GF-D8 (cell line): ENCODE measurements at regions not wholly inside any gene's neighbourhood (a gene's known extent, or its start where the extent isn't known, plus 50 kb on each side); places are given as distances from the start of the nearest gene placed in this dataset.

Experiments
- DNase-seq: peaks from one replicate; lab custom pipeline; 2025; lab: John Stamatoyannopoulos, UW

DNA sequence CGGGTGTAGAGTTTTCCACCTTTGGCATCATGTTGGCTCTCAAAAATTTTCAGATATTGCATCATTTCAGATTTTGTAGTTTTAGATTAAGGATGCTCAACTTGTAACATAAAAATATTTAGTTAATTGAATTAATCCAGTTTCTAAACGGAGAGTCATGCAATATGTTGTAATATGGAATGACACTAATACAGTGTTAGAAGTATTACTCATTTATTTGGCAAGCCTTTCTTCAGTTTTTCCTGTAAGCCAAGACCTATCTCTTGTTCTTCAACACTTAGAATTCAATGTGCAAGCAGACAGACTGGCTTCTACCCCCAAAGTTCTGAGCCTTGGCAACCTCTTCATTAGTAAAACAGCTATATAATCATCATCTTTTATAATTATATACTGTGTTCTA, 985.0 kb upstream of the GOT2 start:
- no peak for DNase-seq

DNA sequence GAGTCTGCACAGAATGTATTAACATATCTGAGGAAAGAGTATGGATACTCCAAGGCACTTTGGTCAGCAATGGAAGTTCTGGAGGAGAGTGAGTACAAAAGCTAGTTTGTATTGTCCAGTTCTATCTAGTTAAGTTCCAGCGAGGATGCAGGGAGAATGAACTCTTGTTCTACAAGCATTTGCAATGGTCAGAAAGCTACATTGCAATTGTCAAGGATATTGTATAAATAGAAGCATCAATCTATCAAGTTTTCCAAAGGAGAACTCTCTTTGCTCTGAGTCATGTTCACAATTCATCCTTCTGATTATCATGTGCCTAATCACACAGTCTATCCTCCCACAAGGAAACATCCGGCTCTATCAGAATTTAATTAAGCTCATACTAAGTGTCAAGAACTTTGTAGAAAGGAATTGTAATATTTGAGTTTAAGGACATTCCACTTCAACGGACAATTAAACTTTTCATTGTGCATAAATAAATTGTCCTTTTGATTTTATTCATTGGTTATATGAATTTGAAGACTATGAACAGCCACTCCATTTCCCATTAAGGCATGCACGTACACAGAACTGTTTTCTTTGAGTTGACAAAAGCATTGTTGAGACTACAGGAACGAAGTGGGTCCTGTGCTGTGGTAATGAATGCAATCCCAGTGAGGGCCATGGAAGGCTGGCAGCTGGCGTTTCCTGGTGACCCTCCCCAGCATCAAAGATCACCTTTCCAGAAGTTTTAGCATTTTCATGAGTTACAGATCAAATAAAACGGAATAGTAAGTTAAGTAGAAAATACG, 973.5 kb upstream of the GOT2 start:
- DNase-seq: no peak

DNA sequence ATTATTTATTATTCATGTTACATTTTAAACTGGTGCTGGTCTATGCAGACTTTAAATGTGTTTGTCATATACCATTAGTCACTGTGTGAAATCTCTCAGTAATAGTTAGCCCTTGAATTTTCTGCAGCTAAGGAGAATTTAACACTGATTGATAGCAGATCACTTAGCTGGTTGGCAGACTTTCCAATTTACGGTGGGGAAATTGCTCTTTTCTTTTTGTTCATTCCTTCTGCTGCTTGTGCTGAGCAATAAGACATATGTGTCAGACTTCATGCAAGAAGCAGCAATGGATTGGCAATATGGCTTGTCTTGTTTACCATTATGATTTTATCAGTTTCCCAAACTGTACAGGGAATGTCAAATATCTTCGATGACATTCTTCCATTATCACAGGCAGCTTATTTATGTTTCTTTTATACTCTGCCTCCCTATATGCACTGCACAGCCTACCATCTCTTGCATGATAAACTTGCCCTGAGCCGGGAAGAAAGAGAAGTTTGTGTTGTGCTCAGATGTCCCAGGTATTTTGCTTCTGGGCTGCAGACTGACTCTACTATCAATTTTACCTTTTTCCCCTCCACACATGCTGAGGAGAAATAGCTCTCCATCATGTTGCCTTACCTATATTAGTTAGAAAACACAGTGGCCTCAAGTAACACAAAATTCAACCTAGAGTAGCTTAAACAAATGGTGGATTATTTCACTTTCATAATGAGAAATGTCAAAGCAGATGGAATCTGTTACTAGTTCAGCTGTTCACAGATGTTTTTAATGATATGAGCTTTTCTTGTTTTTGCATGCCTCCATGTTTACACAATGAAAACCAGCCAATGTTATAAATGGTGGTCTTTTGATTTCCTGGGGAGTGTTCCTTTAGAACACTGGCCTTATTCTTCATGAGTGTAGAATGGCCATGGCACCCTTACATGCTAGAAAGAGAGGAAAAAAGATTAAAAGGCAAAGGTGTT, 968.1 kb upstream of the GOT2 start:
- DNase-seq: no peak

DNA sequence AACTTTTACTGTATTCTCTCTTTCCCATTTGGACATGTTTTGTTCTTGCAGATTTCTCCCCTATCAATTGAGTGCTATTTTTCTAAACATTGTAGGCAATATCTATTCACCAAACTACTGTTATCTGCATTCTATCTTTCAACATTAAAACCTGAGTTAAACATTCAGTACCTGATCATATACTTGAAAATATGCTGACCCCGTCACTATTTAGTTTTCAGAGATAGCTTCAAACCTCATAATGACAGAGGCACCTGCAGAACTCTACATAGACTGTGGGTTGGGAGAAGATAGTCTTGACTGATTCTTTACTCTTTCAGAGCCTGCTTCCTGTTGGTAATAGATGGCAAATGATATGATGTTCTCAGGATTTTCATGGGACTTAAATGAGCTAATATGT, 965.7 kb upstream of the GOT2 start:
- no peak for DNase-seq

DNA sequence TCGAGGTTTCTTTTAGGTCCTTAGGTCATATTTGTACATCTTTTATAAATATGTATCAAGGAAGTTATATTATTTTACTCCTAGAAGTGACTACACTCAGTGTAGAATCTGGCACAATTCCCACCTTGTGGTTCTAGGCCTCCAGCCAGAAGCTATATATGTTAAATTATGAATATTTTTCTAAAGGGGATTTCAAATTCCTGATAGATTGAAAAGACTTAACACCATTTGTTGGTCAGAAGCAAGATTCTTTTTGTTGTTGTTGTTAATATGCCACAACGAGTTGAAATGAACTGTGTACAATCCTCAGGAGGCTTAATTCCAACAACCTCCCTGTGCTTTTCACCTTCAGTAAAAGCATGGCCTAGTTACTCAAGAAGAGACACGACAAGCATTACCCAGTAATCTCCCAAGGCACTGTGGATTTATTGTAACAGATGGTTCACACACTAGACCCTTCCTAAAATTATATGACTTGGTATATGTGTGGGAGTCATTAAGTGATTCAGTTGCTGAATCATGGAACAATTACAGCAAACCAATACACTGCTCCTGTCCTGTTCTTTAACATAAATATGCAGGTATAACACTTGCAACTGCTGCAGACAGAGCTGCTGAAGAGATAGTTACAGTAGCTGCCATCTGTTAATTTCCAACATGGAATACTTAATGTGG, 964.4 kb upstream of the GOT2 start:
- DNase-seq: no peak

DNA sequence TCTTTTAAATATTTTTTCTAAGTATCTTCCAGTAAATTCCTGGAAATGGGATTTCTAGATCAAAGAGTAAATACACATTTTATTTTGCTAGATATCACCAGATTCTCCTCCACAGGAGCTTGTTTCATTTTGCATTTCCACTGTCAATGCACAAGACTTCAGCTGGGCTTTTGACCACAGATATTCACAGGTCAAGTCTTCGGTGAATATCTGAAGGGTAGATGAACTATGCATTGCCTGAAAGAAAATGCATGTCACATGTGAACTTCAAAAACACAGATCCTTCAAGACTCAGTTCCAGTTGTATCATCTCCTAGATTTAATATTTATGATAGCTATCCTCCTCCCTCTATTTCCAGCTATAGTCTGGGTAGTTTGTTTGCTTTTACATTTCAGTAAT, 963.6 kb upstream of the GOT2 start:
- DNase-seq: no peak

DNA sequence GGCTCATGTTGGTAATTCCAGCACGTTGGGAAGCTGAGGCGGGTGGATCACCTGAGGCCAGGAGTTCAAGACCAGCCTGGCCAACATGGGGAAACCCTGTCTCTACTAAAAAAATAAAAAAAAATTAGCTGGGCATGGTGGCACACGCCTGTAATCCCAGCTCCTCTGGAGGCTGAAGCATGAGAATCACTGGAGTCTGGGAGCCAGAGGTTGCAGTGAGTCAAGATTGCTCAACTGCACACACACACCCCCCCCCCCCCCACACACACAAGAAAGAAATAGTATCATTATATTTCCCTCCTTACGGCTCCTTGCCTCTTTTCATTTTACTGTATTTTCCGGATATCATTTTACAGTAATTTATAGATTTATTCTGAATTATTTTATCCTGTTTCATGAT, 963.1 kb upstream of the GOT2 start:
- no peak for DNase-seq

DNA sequence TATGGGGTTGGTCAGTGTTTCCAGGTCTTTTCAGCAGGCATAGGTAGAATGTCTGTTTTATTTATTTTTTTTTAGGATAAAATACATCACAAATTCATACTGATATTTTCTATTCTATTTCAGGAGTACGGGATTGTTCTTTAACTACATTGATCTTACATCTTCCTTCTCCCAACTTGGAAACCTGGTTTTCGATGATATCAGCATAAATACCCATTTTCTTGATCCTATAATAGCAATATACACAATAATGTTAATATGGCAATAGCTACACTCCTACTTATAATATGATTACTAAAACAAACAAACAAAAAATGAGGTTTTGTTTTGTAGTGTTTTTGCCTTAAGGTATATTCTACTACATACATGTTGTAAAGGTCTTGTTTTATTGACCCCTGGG, 962.4 kb upstream of the GOT2 start:
- DNase-seq: no peak

DNA sequence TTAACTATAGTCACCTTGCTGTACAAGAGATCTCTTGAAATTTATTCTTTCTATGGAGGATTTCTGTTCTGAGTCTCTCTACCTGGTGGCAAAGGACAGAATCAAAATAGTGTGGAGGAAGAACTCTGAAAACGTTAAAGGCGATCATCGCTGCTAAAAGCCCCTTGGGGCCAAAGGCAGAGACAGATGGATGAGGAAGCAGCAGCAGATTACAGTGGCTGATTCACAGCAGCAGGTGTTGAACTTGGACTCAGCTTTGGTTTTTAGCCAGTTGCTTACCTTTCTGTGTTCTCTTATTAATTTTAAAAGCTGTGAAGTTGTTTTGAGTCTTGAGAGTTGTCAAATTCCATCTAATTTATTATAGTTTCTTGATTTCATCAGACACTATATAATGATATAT, 956.1 kb upstream of the GOT2 start:
- no peak for DNase-seq

DNA sequence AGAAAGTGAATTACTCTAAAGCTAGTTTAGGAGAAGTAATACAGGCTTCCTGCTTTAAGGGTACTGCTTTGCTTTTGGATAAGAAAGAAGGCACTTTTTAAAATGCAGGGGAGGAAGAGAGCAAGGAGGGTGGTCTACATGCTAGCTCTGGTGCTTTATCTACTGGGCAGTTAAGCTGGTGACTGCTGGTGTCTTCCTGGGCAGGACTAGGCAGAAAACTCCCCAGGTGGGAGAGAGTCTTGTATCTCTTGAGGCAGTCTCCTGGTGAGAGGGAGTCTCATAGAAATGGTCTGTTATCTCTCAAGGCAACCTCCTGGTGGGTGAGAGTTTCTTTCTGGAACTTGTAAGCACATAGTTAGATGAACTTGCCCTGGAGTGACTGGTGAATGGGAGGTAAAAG, 953.9 kb upstream of the GOT2 start:
- DNase-seq: no peak

DNA sequence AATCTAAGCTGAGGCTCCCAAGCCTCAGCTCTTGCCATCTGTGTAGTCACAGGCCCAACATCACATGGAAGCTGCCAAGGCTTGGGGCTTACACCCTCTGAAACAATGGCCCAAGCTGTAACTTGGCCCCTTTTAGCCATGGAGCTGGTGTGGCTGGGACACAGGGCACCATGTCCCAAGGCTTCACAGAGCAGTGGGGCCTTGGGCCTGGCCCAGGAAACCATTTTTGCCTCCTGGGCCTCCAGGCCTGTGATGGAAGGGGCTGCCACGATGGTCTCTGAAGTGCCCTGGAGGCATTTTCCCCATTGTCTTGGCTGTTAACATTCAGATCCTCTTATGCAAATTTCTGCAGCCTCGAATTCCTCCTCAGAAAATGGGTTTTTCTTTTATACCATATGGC, 952.3 kb upstream of the GOT2 start:
- DNase-seq: no peak

DNA sequence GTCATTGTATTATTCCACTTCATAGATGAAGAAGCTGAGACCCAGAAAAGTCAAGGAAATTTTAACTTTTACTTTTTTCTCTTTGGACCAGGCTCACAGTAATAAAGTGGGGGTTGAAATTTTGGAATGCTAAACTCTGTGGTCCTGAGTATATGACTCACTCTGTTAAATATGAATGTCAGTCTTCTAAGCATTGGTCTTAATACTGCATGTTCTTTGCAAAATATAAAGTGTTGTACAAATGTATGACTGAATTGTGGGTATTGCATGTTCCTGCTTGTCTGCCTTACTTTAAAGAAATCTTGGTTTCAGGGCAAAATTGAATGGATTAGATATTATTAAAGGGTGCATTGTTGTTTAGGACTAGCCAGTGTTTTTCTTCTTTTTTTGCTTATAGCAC, 950.8 kb upstream of the GOT2 start:
- no peak for DNase-seq

DNA sequence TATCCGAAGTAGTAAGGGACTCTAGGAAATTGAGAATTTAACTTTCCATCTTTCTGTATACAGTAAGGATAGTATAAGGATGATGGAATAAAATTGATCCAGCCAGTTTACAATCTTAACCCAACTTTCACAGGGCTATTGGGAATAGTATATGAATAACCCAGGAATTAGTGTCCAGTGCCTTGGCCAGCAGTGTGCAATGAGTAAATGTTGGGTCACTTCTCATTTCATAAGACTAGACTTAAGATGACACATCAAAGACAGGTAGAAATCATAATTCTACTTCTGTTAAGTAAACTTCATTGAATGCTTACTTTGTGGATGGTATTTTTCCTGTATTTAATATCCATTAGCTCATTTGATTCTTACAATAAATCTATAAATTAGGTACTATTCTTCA, 949.6 kb upstream of the GOT2 start:
- no peak for DNase-seq

DNA sequence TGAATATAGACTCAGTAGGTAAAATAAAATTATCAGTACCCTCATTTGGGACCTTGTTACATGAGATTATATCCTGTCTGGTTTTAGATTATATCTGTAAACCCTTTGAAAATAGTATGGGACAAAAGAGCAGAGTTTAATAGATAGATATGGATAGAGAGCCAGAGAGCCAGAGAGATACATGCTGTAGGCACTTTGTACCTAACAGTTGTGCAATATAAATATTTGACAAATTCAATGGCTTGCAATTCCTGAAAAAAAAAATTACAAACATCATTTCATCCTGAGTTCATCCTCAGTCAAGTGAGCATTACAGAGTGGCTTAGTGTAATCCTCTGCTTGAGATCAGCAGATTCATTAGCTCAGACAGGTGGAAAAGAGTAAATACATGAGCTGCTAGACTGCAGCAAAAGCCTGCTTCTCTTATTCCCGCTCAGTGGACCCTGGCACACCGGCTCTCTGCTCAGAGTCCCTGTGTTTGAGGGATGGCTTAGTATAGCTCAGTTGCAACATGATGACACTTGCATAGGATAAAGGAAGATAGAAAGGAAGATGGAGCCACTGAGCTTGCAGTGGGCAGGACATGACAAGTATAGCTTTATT, 931.6 kb upstream of the GOT2 start:
- no peak for DNase-seq

DNA sequence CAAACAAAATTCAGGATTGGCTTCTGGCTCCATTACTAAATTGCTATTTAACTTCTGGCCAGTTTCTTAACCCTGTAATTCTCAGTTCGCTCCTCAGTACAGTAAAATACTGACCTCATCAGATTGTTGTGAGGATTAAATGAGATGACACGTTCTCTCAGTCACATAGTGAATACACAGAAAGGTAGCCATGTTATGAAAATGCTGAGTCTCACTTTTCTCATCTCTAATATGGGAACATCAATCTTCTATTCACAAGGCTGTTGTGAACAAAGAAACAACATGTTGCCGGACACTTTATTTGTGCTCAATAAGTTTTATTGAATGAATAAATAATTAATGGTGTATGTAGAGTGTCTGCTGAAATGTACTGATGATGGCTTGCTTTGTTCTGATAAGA, 924.5 kb upstream of the GOT2 start:
- DNase-seq: no peak

DNA sequence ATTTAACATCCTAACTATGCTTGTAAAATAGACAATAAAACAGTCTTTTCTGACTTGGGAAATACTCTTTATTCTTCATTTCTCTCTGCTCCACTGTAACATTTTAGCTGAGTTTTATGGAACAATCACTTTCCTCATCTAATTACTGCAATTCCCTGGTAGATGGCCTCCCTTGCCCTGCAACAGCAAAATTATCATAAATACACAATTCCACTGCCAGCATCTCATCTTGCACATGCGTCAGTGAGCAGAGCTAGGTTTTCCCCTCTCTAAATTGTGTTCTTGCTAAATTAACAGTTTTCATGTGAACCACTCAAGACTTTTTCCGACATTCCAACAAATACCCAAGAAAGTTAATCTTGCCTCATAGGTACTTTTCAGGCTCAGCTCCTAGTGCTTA, 920.9 kb upstream of the GOT2 start:
- DNase-seq: no peak

DNA sequence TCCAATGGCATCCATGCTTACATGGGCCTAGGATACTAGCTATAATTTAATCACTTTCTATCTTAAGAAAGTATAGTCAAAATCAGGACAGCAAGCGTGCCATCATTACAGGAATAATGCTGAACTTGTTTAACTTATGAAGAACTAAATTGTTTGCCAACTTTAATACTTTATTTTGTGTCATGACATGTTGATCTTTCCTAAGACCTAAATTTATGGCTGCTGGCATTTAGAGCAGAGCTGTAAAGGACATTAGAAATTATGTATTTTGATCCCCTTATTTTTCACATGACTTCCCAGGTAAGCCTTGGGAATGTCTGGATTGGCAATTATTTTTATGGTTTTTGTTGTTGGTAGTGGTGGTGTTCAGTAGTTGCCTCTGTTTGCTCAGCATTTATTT, 920.3 kb upstream of the GOT2 start:
- DNase-seq: no peak

DNA sequence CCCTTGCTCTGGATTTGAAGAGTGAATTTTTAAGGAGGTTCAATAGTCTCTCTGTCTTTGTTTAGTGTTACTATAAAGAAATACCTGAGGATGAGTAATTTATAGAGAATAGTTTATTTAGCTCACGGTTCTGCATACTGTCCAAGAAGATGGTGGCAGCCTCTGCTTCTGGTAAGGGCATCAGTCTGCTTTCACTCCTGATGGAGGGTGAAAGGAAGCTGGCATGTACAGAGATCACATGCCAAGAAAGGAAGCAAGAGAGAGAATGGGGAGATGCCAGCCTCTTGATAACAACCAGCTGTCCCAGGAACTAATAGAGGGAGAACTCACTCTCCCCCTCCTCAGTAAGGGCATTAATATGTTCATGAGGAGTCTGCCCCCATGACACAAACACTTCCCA, 917.5 kb upstream of the GOT2 start:
- DNase-seq: no peak

DNA sequence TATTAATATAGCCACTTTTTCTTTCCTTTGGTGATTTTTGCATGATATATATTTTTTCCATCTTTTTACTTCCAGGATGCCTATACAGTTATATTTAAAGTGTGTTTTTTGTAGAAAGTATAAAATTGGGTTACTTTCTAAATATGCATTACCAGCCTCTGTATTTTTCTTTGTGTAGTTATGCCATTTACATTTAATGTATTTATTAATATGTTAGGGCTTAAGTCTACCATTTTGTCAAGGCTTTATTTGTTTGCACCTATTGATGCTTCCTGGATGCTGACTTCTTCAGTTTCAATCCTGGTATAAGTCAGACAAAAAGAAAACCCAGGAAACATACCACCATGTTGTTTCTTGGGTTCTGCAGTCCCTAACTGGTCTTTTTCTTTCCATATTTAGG, 911.1 kb upstream of the GOT2 start:
- DNase-seq: no peak

DNA sequence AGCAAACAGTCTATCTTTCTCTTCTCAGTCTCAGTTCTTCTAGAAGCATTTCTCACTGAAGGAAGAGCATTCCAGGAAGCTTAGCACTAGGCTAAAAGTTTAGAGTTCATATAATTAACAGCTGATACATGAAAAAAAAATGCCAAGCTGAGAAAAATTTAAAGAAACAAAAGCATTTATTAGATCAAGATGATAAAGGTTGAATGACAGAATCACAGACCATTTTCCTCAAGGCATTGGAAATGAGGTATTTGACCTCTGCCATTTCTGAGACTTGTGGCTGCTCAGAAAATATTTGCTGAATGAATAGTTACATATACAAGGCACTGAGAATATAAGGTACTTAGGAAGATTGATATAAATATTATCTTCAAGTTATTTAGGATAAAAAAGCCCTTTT, 901.6 kb upstream of the GOT2 start:
- DNase-seq: no peak

DNA sequence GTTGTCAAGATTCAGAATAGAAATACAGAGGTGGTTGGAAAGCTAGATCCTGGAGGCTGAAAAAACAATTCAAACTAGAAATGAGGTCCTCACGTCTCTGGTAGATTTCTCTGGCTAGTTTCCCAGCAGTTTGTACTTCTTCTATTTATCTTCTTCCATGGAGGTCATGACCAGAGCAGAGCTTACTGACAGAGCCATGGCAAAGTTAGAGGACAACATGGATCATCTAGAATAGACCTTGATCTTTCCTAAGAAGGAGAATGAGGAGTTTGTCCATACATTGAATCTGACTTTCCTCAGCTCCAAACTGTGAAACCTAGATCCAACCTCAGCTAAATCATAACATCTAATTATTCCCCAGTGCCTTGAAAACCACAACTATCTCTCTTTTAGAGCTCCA, 900.8 kb upstream of the GOT2 start:
- DNase-seq: no peak

DNA sequence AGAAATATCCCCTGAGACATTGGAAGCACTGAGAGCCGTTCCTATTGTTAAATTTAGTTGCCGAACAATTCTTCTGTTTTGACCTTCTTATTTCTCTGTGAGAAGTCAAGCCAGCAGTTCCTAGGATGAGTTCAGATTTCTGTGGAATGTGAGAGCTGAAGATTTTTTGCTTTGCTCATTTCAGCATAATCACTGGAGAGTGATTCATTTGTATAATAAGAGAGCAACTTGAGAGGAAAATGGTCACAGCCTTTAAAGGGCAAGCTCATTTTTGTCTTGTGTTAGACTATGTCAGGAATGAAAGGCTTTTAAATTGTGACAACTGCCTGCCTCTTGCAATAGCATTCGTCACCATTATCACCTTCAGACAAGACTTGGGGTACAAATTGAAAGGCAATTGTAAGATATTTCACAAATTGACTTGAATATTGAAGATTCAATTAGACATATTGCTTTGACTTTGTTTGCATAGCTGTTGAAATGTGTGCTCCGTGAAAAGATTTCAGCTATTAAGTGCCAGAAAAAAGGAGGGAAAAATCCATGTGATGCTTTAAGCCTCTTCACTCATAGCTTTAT, 900.0 kb upstream of the GOT2 start:
- DNase-seq: no peak
